HG03097 (cell line): ENCODE measurements at regions not wholly inside any gene's neighbourhood (a gene's known extent, or its start where the extent isn't known, plus 50 kb on each side); places are given as distances from the start of the nearest gene placed in this dataset.

Experiments used
- ATAC-seq: cut with Tn5 transposase; IDR thresholded peaks from one replicate; pipeline ENCODE4 v1.9.1; 2021; ENCODE audit not compliant: unreplicated experiment, low FRiP score

GRCh38 chr2:221088506-221088905 lies 483.6 kb downstream of the EPHA4 start:
- no peak for ATAC-seq

GRCh38 chr2:221095356-221095755 lies 476.7 kb downstream of the EPHA4 start:
- ATAC-seq = no peak

- ATAC-seq = no peak
Measured at GRCh38 chr2:221096706-221097567, 475.2 kb downstream of the EPHA4 start.

GRCh38 chr2:221097568-221097915 lies 474.6 kb downstream of the EPHA4 start:
- ATAC-seq = no peak

GRCh38 chr2:221097949-221098348 lies 474.2 kb downstream of the EPHA4 start:
- no peak for ATAC-seq

- no peak for ATAC-seq
Measured at GRCh38 chr2:221100467-221101089, 471.5 kb downstream of the EPHA4 start.

- peak; percentile 73 for ATAC-seq
Measured at GRCh38 chr2:221102896-221103688, 469.0 kb downstream of the EPHA4 start.

GRCh38 chr2:221103930-221104329 lies 468.2 kb downstream of the EPHA4 start:
- ATAC-seq = no peak

GRCh38 chr2:221104361-221104811 lies 467.7 kb downstream of the EPHA4 start:
- no peak for ATAC-seq

- ATAC-seq = no peak
Measured at GRCh38 chr2:221106241-221106640, 465.9 kb downstream of the EPHA4 start.

GRCh38 chr2:221107424-221107823 lies 464.7 kb downstream of the EPHA4 start:
- no peak for ATAC-seq

GRCh38 chr2:221109552-221109951 lies 462.6 kb downstream of the EPHA4 start:
- no peak for ATAC-seq

GRCh38 chr2:221111739-221112138 lies 460.4 kb downstream of the EPHA4 start:
- no peak for ATAC-seq

GRCh38 chr2:221112744-221113143 lies 459.4 kb downstream of the EPHA4 start:
- no peak for ATAC-seq

GRCh38 chr2:221115944-221116343 lies 456.2 kb downstream of the EPHA4 start:
- ATAC-seq = no peak

- ATAC-seq = peak; percentile 71
Measured at GRCh38 chr2:221120643-221121042, 451.5 kb downstream of the EPHA4 start.

GRCh38 chr2:221123396-221123795 lies 448.7 kb downstream of the EPHA4 start:
- ATAC-seq = no peak

- ATAC-seq = no peak
Measured at GRCh38 chr2:221124532-221125240, 447.4 kb downstream of the EPHA4 start.

- no peak for ATAC-seq
Measured at GRCh38 chr2:221125691-221126090, 446.4 kb downstream of the EPHA4 start.

- no peak for ATAC-seq
Measured at GRCh38 chr2:221129657-221130056, 442.4 kb downstream of the EPHA4 start.

- no peak for ATAC-seq
Measured at GRCh38 chr2:221130431-221130830, 441.7 kb downstream of the EPHA4 start.
